NT2/D1 (cell line): ENCODE measurements at regions not wholly inside any gene's neighbourhood (a gene's known extent, or its start where the extent isn't known, plus 50 kb on each side); places are given as distances from the start of the nearest gene placed in this dataset.

Experiments
- SUZ12 ChIP-seq: IDR thresholded peaks from 2 replicates; pipeline ENCODE4 v1.6.1; 2011; ENCODE audit not compliant: insufficient read length, insufficient read depth; ENCODE audit errors: extremely low read depth
- YY1 ChIP-seq: IDR thresholded peaks from 2 replicates; pipeline ENCODE4 v1.6.1; 2011; ENCODE audit not compliant: insufficient read length, insufficient read depth
- ZNF274 ChIP-seq: IDR thresholded peaks from 2 replicates; pipeline ENCODE4 v1.6.1; 2011; ENCODE audit warnings: mild to moderate bottlenecking, low read depth, low read length

DNA sequence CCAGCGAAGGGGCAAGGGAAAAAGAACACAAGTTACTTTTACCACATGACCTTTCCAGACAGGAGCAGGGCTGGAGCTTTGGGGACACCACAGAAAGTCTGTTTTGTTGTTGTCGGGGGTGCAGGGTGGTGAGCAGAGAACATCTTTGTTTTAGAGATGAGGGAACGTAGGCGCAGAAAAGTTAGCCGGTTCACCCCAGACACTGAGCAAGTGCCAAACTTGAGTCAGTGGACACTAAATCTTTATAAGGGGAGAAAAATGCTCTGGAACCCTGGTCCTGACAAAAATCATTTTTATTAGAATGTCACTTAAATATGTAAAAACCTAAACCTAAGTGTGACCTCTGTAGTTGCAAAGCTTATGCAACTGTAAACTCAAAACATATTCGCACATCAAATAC lies 126.4 kb upstream of the GAS1 start:
- no peak for TF ChIP-seq ZNF274
- no peak for TF ChIP-seq YY1
- no peak for TF ChIP-seq SUZ12
